ENCODE measurements at regions not wholly inside any gene's neighbourhood (a gene's known extent, or its start where the extent isn't known, plus 50 kb on each side); places are given as distances from the start of the nearest gene placed in this dataset.

DNA sequence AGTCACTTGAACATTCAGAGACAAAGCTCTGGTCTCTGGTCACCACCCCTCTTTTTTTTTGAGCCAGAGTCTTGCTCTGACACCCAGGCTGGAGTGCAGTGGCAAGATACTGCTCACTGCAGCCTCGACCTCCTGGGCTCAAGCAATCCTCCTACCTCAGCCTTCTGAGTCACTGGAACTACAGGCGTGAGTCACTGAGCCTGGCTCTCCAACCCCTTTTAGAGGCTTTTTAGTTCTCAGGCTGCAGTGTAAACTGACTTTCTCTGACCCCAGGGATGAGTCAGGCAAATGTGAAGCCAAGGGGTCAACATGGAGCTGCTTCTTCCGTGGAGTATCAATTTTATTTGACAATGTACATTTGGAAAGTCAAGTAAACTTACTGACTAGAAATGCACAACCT, 229.2 kb downstream of the PTTG2 start:
- Mint-ChIP-seq H3K27ac (no peak overlapping the region), H3K9me3 (peaks cover 5% of the 10 kb centered on the region), H3K4me3 (no peak overlapping the region), H3K36me3 (ENCODE audit: low read depth) (peaks cover 3% of the 10 kb centered on the region), H3K27me3 (ENCODE audit: low read depth) (peaks cover 3% of the 10 kb centered on the region), H3K4me1 (peaks cover 27% of the 10 kb centered on the region)
- TF ChIP-seq, protein P1, sequence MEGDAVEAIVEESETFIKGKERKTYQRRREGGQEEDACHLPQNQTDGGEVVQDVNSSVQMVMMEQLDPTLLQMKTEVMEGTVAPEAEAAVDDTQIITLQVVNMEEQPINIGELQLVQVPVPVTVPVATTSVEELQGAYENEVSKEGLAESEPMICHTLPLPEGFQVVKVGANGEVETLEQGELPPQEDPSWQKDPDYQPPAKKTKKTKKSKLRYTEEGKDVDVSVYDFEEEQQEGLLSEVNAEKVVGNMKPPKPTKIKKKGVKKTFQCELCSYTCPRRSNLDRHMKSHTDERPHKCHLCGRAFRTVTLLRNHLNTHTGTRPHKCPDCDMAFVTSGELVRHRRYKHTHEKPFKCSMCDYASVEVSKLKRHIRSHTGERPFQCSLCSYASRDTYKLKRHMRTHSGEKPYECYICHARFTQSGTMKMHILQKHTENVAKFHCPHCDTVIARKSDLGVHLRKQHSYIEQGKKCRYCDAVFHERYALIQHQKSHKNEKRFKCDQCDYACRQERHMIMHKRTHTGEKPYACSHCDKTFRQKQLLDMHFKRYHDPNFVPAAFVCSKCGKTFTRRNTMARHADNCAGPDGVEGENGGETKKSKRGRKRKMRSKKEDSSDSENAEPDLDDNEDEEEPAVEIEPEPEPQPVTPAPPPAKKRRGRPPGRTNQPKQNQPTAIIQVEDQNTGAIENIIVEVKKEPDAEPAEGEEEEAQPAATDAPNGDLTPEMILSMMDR (IDR thresholded peaks at IDR 0.05; ENCODE audit: unreplicated experiment in 3 of 3), result no peak

- Mint-ChIP-seq H3K9me3 (peaks cover 10% of the 10 kb centered on the region), H3K36me3 (ENCODE audit: low read depth) (peaks cover 3% of the 10 kb centered on the region), H3K27me3 (ENCODE audit: low read depth) (peaks cover 3% of the 10 kb centered on the region), H3K4me3 (peak overlapping the region in 1 of 3 experiments; percentile 32), H3K27ac (peak overlapping the region; percentile 71 to 86 (median 75)), H3K4me1 (peaks cover 27% of the 10 kb centered on the region)
- TF ChIP-seq, protein P1 (IDR thresholded peaks at IDR 0.05; ENCODE audit: unreplicated experiment in 3 of 3), result no peak
Observed at GRCh38 chr4:38190717-38191178, 230.6 kb downstream of the PTTG2 start.

DNA sequence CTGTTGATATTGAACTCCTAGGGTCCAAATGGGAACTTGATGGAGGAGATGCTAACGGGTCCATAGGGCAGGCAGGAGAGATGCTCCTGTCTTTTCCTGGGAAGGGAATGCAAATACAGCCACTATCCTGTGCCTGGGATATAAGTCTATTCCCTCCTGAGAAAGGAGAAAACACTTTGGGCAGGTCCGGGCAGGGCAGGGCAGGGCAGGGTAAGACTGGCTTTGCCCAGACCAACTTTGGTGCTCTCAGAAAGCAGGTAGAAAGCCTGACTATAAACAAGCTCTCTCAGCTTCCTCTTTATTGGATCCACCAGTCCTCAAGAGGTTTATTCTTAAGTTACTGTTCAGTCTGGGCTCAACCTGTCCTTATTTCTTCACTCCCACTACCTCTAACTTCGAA, 232.3 kb downstream of the PTTG2 start:
- TF ChIP-seq, protein P1 (IDR thresholded peaks at IDR 0.05; ENCODE audit: unreplicated experiment in 3 of 3), result no peak
- peaks cover 3% of the 10 kb centered on the region for H3K27me3 Mint-ChIP-seq (ENCODE audit: low read depth)
- peaks cover 3% of the 10 kb centered on the region for H3K36me3 Mint-ChIP-seq (ENCODE audit: low read depth)
- H3K4me3 Mint-ChIP-seq, result no peak overlapping the region
- H3K27ac Mint-ChIP-seq, result peak overlapping the region in 1 of 3 experiments; percentile 14
- peaks cover 10% of the 10 kb centered on the region for H3K9me3 Mint-ChIP-seq
- H3K4me1 Mint-ChIP-seq, result peaks cover 27% of the 10 kb centered on the region

DNA sequence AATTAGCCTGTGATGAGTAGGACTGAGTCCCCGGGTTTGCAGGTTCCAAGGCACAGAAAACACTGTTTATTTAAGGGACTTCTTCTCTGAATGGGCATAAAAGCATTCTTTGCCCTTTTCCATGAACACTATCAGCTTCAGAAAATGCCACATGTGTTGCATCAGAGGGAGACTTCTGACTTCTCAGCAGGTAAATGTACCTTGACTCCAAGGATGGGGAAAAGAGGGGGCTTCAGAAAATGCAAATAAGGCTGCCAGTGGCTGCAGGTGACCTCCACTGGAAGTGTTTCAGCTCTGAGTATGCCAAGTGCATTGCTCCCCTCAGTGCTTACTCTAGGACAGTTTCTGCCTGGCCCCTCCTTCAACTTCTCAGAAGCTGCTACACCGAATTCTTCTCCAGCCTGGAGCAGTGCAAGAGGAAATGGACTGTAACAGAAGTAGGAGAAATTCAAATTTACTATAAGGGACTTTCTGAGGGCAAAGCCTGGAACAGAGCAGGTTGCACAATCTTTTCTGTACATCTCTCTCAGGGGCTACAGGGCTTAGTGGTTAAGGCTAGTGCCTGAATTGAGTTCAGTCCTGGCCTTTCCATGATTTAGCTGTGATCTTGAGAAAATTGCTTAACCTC, 233.2 kb downstream of the PTTG2 start:
- Mint-ChIP-seq H3K4me1 (peaks cover 27% of the 10 kb centered on the region), H3K27me3 (ENCODE audit: low read depth) (peaks cover 4% of the 10 kb centered on the region), H3K4me3 (no peak overlapping the region), H3K27ac (peak overlapping the region in 2 of 3 experiments; percentile 59 to 60), H3K36me3 (ENCODE audit: low read depth) (no peaks in the 10 kb centered on the region), H3K9me3 (peaks cover 10% of the 10 kb centered on the region)
- TF ChIP-seq, protein P1 (IDR thresholded peaks at IDR 0.05; ENCODE audit: unreplicated experiment in 3 of 3), result no peak

- H3K27ac Mint-ChIP-seq, result peak overlapping the region in 2 of 3 experiments; percentile 4 to 61
- TF ChIP-seq, protein P1 (IDR thresholded peaks at IDR 0.05; ENCODE audit: unreplicated experiment in 3 of 3), result no peak
- H3K4me3 Mint-ChIP-seq, result no peak overlapping the region
- H3K9me3 Mint-ChIP-seq, result peaks cover 10% of the 10 kb centered on the region
- peaks cover 8% of the 10 kb centered on the region for H3K27me3 Mint-ChIP-seq (ENCODE audit: low read depth)
- H3K4me1 Mint-ChIP-seq, result peaks cover 27% of the 10 kb centered on the region
- no peaks in the 10 kb centered on the region for H3K36me3 Mint-ChIP-seq (ENCODE audit: low read depth)
Observed at GRCh38 chr4:38194047-38194602, 233.9 kb downstream of the PTTG2 start.

DNA sequence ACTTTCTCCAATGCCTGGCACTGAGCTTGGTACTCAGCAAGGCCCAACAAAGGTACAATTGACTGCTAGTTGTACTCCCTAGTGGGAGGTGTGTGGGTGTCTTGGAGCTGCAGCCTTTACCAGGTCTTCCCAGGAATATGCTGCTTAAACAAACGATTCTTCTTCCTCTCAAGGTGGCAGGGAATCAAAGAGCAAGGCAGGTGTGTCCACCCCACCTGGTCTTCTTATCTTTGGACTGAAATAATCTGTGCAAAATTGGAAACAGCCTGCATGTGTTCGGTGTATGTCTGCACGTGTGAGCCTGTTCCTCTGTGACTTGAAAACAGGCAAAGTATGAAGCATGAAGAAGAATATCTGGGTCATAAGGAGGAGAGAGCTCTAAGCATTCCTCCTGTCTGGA, 235.3 kb downstream of the PTTG2 start:
- TF ChIP-seq, protein P1 (IDR thresholded peaks at IDR 0.05; ENCODE audit: unreplicated experiment in 3 of 3), result no peak
- no peaks in the 10 kb centered on the region for H3K36me3 Mint-ChIP-seq (ENCODE audit: low read depth)
- H3K4me1 Mint-ChIP-seq, result peaks cover 22% of the 10 kb centered on the region
- H3K27me3 Mint-ChIP-seq (ENCODE audit: low read depth), result peaks cover 8% of the 10 kb centered on the region
- H3K9me3 Mint-ChIP-seq, result peaks cover 10% of the 10 kb centered on the region
- no peak overlapping the region for H3K4me3 Mint-ChIP-seq
- H3K27ac Mint-ChIP-seq, result no peak overlapping the region

Data from nephron (organoid).